Motor neuron (in vitro differentiated cells): ENCODE measurements at regions not wholly inside any gene's neighbourhood (a gene's known extent, or its start where the extent isn't known, plus 50 kb on each side); places are given as distances from the start of the nearest gene placed in this dataset.
"Not testable (repeated sequence)": the region's sequence is repeated elsewhere in the genome, so short reads cannot be mapped to it uniquely, and the experiment has no call there.

Experiments used
- ATAC-seq, 8 experiments: fragments of 200-7000 bp; cut with Tn5 transposase; replicated peaks in 6 of 8; 2 replicates each; pipeline ENCODE4 v1.8.0; 2021; ENCODE audit warnings: mild to moderate bottlenecking in 8 of 8, moderate library complexity in 8 of 8
- H3K27ac ChIP-seq, 2 donors: fragments of 250-450 bp; sonication (Bioruptor Pico); 2 replicates each; pipeline ENCODE4 v1.9.0; 2021; ENCODE audit warnings: antibody characterized with exemption in 2 of 2, mild to moderate bottlenecking in 2 of 2, moderate library complexity in 1 of 2
- H3K4me1 ChIP-seq, 2 donors: fragments of 250-450 bp; sonication (Bioruptor Pico); replicated peaks in 1 of 2; 2 replicates each; pipeline ENCODE4 v1.6.1; 2021; ENCODE audit warnings: antibody characterized with exemption in 2 of 2, mild to moderate bottlenecking in 2 of 2, moderate library complexity in 1 of 2
- H3K4me3 ChIP-seq, 5 donors: fragments of 250-450 bp; sonication (Bioruptor Pico); 2 replicates each; pipeline ENCODE4 v1.9.0; 2021; ENCODE audit warnings: antibody characterized with exemption in 5 of 5, mild to moderate bottlenecking in 5 of 5, moderate library complexity in 4 of 5
- WGBS, 10 experiments: fragments of 450-650 bp; shearing (Covaris generic); methylation state at CpG; one replicate each; pipeline ENCODE4 v1.0.0; 2022; 5-methylcytosine and 5-hydroxymethylcytosine counted together
- in situ Hi-C, 9 experiments: fragments of 400-800 bp; cut with MboI; loops; one replicate each; pipeline ENCODE4 v1.15.0; 2021; ENCODE audit warnings: low sequenced_read_pairs in 9 of 9, low pct_unique_long_range_greater_than_20kb in 2 of 9; ENCODE audit not compliant: unreplicated experiment in 9 of 9

GRCh38 chr4:64824591-64824990 is 415.3 kb upstream of the TECRL start:
- ATAC-seq: no peak
- Histone ChIP-seq H3K4me3 (no peak overlapping the region), H3K4me1 (peaks cover 0 to 10% of the 10 kb centered on the region in 2 donors), H3K27ac (no peak overlapping the region)
- in situ Hi-C loops: no loop called here
- 0 to 100% (median 63%) methylated on average over 1 of the region's 1 CpG; no CpG with 5 or more reads in 4 of the 10 experiments for WGBS, 10 experiments

GRCh38 chr4:64822405-64822804 is 413.2 kb upstream of the TECRL start:
- no peak overlapping the region for H3K27ac ChIP-seq
- no peaks in the 10 kb centered on the region for H3K4me1 ChIP-seq
- in situ Hi-C loops: no loop called here
- no peak for ATAC-seq
- no peak overlapping the region for H3K4me3 ChIP-seq

- Histone ChIP-seq H3K4me3 (no peak overlapping the region), H3K4me1 (no peaks in the 10 kb centered on the region), H3K27ac (no peak overlapping the region)
- in situ Hi-C loops: no loop called here
- WGBS, 10 experiments: 4 to 84% (median 47%) methylated on average over 3 to 6 of the region's 6 CpGs
- peak in 2 of 8 experiments; percentile 58 to 61 for ATAC-seq
Observed at GRCh38 chr4:64821219-64821976, 412.1 kb upstream of the TECRL start.

- Histone ChIP-seq H3K4me3 (no peak overlapping the region), H3K4me1 (no peaks in the 10 kb centered on the region), H3K27ac (no peak overlapping the region)
- ATAC-seq: no peak
- WGBS, 10 experiments: 0 to 95% (median 44%) methylated on average over 1 to 2 of the region's 2 CpGs; no CpG with 5 or more reads in 2 of the 10 experiments
- in situ Hi-C loops: no loop called here
Observed at GRCh38 chr4:64814616-64815015, 405.4 kb upstream of the TECRL start.

GRCh38 chr4:64807821-64808220 is 398.6 kb upstream of the TECRL start:
- ATAC-seq: no peak
- no peak overlapping the region for H3K27ac ChIP-seq
- no peak overlapping the region for H3K4me3 ChIP-seq
- 0 to 91% (median 67%) methylated on average over 1 to 2 of the region's 2 CpGs for WGBS, 10 experiments
- in situ Hi-C loops: no loop called here
- no peaks in the 10 kb centered on the region for H3K4me1 ChIP-seq

GRCh38 chr4:64799751-64800150 is 390.5 kb upstream of the TECRL start:
- Histone ChIP-seq H3K4me3 (no peak overlapping the region), H3K27ac (no peak overlapping the region), H3K4me1 (peaks cover 7 to 36% of the 10 kb centered on the region in 2 donors)
- no peak for ATAC-seq
- WGBS, 10 experiments: 28 to 85% (median 64%) methylated on average over 2 to 5 of the region's 7 CpGs; no CpG with 5 or more reads in 6 of the 10 experiments
- in situ Hi-C loops: no loop called here

- in situ Hi-C loops, ATAC-seq: not testable (repeated sequence)
- WGBS, 10 experiments: 23 to 100% (median 99%) methylated on average over 2 to 4 of the region's 4 CpGs
Observed at GRCh38 chr4:64798828-64799227, 389.6 kb upstream of the TECRL start.

GRCh38 chr4:64796581-64796980 is 387.3 kb upstream of the TECRL start:
- WGBS, 10 experiments: 0 to 67% (median 39%) methylated on average over 1 to 2 of the region's 2 CpGs; no CpG with 5 or more reads in 1 of the 10 experiments
- peak overlapping the region; percentile 38 to 68 for H3K27ac ChIP-seq
- no peak overlapping the region for H3K4me3 ChIP-seq
- peaks cover 7 to 38% of the 10 kb centered on the region in 2 donors for H3K4me1 ChIP-seq
- in situ Hi-C loops: no loop called here
- peak in 5 of 8 experiments; percentile 96 to 98 (median 96) for ATAC-seq

More at GRCh38 chr4:64798828-64799227, 389.6 kb upstream of the TECRL start:
- H3K4me1 ChIP-seq: peaks cover 7 to 38% of the 10 kb centered on the region in 2 donors
- not testable (repeated sequence) for H3K27ac ChIP-seq, H3K4me3 ChIP-seq

- peaks cover 8 to 19% of the 10 kb centered on the region in 2 donors for H3K4me1 ChIP-seq
- in situ Hi-C loops: no loop called here
- H3K4me3 ChIP-seq: no peak overlapping the region
- WGBS, 10 experiments: 0 to 29% (median 0%) methylated on average over 1 of the region's 1 CpG
- ATAC-seq: peak in 7 of 8 experiments; percentile 39 to 93 (median 88)
- no peak overlapping the region for H3K27ac ChIP-seq
Observed at GRCh38 chr4:64784125-64784524, 374.9 kb upstream of the TECRL start.

- peak in 2 of 8 experiments; percentile 31 to 41 for ATAC-seq
- Histone ChIP-seq H3K4me3 (no peak overlapping the region), H3K4me1 (peaks cover 8 to 19% of the 10 kb centered on the region in 2 donors), H3K27ac (no peak overlapping the region)
- in situ Hi-C loops: no loop called here
- WGBS, 10 experiments: 0 to 100% (median 41%) methylated on average over 1 to 3 of the region's 3 CpGs
Observed at GRCh38 chr4:64781737-64782326, 372.6 kb upstream of the TECRL start.

- WGBS, 10 experiments: 0 to 60% (median 25%) methylated on average over 1 to 5 of the region's 5 CpGs
- no peak overlapping the region for H3K4me3 ChIP-seq
- in situ Hi-C loops: no loop called here
- no peak for ATAC-seq
- H3K27ac ChIP-seq: no peak overlapping the region
- H3K4me1 ChIP-seq: peaks cover 8 to 19% of the 10 kb centered on the region in 2 donors
Observed at GRCh38 chr4:64780664-64781063, 371.4 kb upstream of the TECRL start.

- no peak for ATAC-seq
- H3K4me3 ChIP-seq: no peak overlapping the region
- in situ Hi-C loops: no loop called here
- H3K4me1 ChIP-seq: peaks cover 0 to 6% of the 10 kb centered on the region in 2 donors
- H3K27ac ChIP-seq: no peak overlapping the region
- WGBS, 10 experiments: 17 to 100% (median 80%) methylated on average over 1 to 3 of the region's 3 CpGs; no CpG with 5 or more reads in 1 of the 10 experiments
Observed at GRCh38 chr4:64777286-64777685, 368.0 kb upstream of the TECRL start.

- WGBS, 10 experiments: 0 to 100% (median 97%) methylated on average over 1 to 2 of the region's 2 CpGs
- Histone ChIP-seq H3K4me1 (peaks cover 0 to 3% of the 10 kb centered on the region in 2 donors), H3K27ac (no peak overlapping the region), H3K4me3 (no peak overlapping the region)
- no peak for ATAC-seq
- in situ Hi-C loops: no loop called here
Observed at GRCh38 chr4:64776820-64777219, 367.6 kb upstream of the TECRL start.
